Testis (tissue), 2 donors: ENCODE measurements at regions not wholly inside any gene's neighbourhood (a gene's known extent, or its start where the extent isn't known, plus 50 kb on each side); places are given as distances from the start of the nearest gene placed in this dataset.

ENCODE experiments used
- POLR2A ChIP-seq: fragments of 450-650 bp; IDR thresholded peaks from one replicate; pipeline ENCODE4 v1.6.1; 2017; ENCODE audit warnings: antibody characterized with exemption, mild to moderate bottlenecking, moderate library complexity
- TF ChIP-seq, protein P1 (sequence below), 3 experiments: fragments of 450-650 bp in 2 of 3; fragments of 200-600 bp in 1 of 3; sonication (generic) in 1 of 3; IDR thresholded peaks; one replicate each; pipeline ENCODE4 v1.5.1; 2016 to 2019; ENCODE audit warnings: antibody characterized with exemption in 3 of 3, mild to moderate bottlenecking in 2 of 3, moderate library complexity in 1 of 3

DNA sequence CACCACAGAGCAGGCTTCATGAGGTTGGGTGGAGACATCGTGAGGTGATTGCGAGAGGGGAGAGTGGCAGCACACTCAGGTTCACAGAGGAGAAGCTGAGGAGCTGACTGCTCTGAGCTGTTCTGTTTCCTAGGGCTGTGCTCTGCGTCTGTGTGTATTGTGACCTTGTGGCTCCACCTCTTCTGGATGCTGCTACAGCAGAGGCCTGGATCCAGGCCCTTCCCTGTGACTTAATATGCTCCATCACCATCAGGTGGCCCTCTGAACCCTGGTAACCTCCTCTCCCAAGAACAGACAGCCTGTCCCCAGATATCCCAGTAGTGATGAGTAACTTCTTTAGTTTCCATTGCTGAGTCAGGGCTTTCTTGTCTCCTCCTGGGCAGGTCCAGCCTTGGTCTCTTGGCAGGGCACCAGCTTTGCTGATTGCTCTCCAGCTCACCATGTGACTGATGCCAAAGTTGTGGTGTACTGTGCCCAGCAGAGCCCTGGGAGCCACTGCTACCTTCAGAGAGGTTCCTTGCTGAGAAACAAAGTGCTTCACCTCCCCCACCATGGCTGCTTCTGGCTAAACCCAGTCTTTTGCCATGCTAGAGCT is 212.8 kb upstream of the CHD1 start:
- TF ChIP-seq, protein P1, sequence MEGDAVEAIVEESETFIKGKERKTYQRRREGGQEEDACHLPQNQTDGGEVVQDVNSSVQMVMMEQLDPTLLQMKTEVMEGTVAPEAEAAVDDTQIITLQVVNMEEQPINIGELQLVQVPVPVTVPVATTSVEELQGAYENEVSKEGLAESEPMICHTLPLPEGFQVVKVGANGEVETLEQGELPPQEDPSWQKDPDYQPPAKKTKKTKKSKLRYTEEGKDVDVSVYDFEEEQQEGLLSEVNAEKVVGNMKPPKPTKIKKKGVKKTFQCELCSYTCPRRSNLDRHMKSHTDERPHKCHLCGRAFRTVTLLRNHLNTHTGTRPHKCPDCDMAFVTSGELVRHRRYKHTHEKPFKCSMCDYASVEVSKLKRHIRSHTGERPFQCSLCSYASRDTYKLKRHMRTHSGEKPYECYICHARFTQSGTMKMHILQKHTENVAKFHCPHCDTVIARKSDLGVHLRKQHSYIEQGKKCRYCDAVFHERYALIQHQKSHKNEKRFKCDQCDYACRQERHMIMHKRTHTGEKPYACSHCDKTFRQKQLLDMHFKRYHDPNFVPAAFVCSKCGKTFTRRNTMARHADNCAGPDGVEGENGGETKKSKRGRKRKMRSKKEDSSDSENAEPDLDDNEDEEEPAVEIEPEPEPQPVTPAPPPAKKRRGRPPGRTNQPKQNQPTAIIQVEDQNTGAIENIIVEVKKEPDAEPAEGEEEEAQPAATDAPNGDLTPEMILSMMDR (IDR thresholded peaks at IDR 0.05): no peak
- no peak for TF ChIP-seq POLR2A
